HCT116 (cell line): ENCODE measurements at regions not wholly inside any gene's neighbourhood (a gene's known extent, or its start where the extent isn't known, plus 50 kb on each side); places are given as distances from the start of the nearest gene placed in this dataset.

Source experiments
- ATAC-seq: fragments of 200-7000 bp; cut with Tn5 transposase; 2 replicates; pipeline ENCODE4 v1.9.1; 2020; ENCODE audit warnings: mild to moderate bottlenecking, moderate library complexity
- BruUV-seq: library from RNA; stranded (reverse); fragments of 400-500 nt; replicated peaks from 2 replicates; lab custom pipeline; 2021; lab: Mats Ljungman, UMichigan
- CTCF ChIA-PET: fragments of 300-600 bp; sonication (Branson Sonifier 250); formaldehyde crosslinking; loops from one replicate; lab custom pipeline; 2021; ENCODE audit warnings: antibody characterized with exemption; lab: Charles Lee
- POLR2A ChIA-PET: fragments of 300-600, 350-600 bp; sonication (Branson Sonifier 250); formaldehyde crosslinking; loops from one replicate; lab custom pipeline; 2021; ENCODE audit warnings: antibody characterized with exemption; lab: Charles Lee
- RAD21 ChIA-PET, 2 experiments: fragments of 300-600 bp; sonication (Branson Sonifier 250); formaldehyde crosslinking; loops; one replicate each; lab custom pipeline; 2023; ENCODE audit warnings: low total read pairs in 2 of 2; ENCODE audit not compliant: uncharacterized antibody in 2 of 2, unreplicated experiment in 2 of 2, low non-redundant PET in 1 of 2; lab: Charles Lee
- DNase-seq: peaks from one replicate; pipeline ENCODE4 v3.0.0-alpha.2; 2010; ENCODE audit warnings: low read depth, low spot score
- H2AFZ ChIP-seq: fragments of 200-600 bp; shearing (Covaris generic), sonication (generic); 2 replicates; pipeline ENCODE4 v1.6.1; 2017; ENCODE audit warnings: low read depth, mixed run types, mixed read lengths, antibody characterized with exemption, low read length; ENCODE audit not compliant: poor library complexity, severe bottlenecking
- H3K27ac ChIP-seq: 2 replicates; pipeline ENCODE4 v1.5.1; 2012; ENCODE audit warnings: low read depth, low read length
- H3K27me3 ChIP-seq: fragments of 200-600 bp; sonication (generic); 2 replicates; pipeline ENCODE4 v1.6.1; 2016; ENCODE audit warnings: mixed run types, low read length, mixed read lengths; ENCODE audit not compliant: insufficient read depth
- H3K36me3 ChIP-seq, 2 experiments: fragments of 200-500 bp in 1 of 2; fragments of 200-600 bp in 1 of 2; sonication (Bioruptor generic) in 1 of 2; sonication (generic) in 1 of 2; 2 replicates each; pipeline versions ENCODE4 v1.5.1 to v1.6.1; 2014 to 2016; ENCODE audit warnings: low read length in 2 of 2, inconsistent platforms in 1 of 2, mixed read lengths in 1 of 2, mixed run types in 1 of 2; ENCODE audit not compliant: insufficient read depth in 2 of 2, control insufficient read depth in 1 of 2
- H3K4me1 ChIP-seq, 2 experiments: fragments of 200-600 bp in 1 of 2; sonication (generic) in 1 of 2; 2 replicates each; pipeline versions ENCODE4 v1.5.1 to v1.6.1; 2012 to 2017; ENCODE audit warnings: low read length in 2 of 2, inconsistent platforms in 1 of 2, mild to moderate bottlenecking in 1 of 2, mixed read lengths in 1 of 2, mixed run types in 1 of 2, moderate library complexity in 1 of 2; ENCODE audit not compliant: insufficient read depth in 2 of 2, control insufficient read depth in 1 of 2
- H3K4me2 ChIP-seq: fragments of 200-600 bp; sonication (generic); 2 replicates; pipeline ENCODE4 v1.6.1; 2017; ENCODE audit warnings: mixed run types, low read length, mixed read lengths
- H3K4me3 ChIP-seq, 2 experiments: fragments of 200-600 bp in 1 of 2; sonication (generic) in 1 of 2; replicated peaks in 1 of 2; 2 replicates each; pipeline ENCODE4 v1.5.1; 2011 to 2016; ENCODE audit warnings: low read length in 2 of 2, control low read depth in 1 of 2, low read depth in 1 of 2, mild to moderate bottlenecking in 1 of 2, mixed read lengths in 1 of 2, mixed run types in 1 of 2
- H3K79me2 ChIP-seq: fragments of 200-600 bp; sonication (generic); 2 replicates; pipeline ENCODE4 v1.6.1; 2017; ENCODE audit warnings: mild to moderate bottlenecking, mixed run types, low read length, moderate library complexity, mixed read lengths; ENCODE audit not compliant: insufficient read depth
- H3K9ac ChIP-seq: fragments of 200-600 bp; sonication (generic); 2 replicates; pipeline ENCODE4 v1.6.1; 2016; ENCODE audit warnings: low read length, mixed read lengths
- H3K9me2 ChIP-seq: fragments of 200-600 bp; sonication (generic), shearing (Covaris generic); 2 replicates; pipeline ENCODE4 v1.6.1; 2017; ENCODE audit warnings: mixed run types, mild to moderate bottlenecking, moderate library complexity; ENCODE audit not compliant: insufficient read depth
- H3K9me3 ChIP-seq, 2 experiments: fragments of 200-500 bp in 1 of 2; fragments of 200-600 bp in 1 of 2; sonication (Bioruptor generic) in 1 of 2; sonication (generic) in 1 of 2; 2 replicates each; pipeline ENCODE4 v1.6.1; 2014 to 2017; ENCODE audit warnings: low read length in 2 of 2, mixed read lengths in 2 of 2, inconsistent platforms in 1 of 2, low read depth in 1 of 2, mild to moderate bottlenecking in 1 of 2, mixed run types in 1 of 2, moderate library complexity in 1 of 2; ENCODE audit not compliant: control insufficient read depth in 1 of 2, insufficient read depth in 1 of 2
- H4K20me1 ChIP-seq: fragments of 200-600 bp; sonication (generic), shearing (Covaris generic); 2 replicates; pipeline ENCODE4 v1.6.1; 2017; ENCODE audit warnings: mixed run types, mild to moderate bottlenecking, moderate library complexity; ENCODE audit not compliant: insufficient read depth
- CBX3 ChIP-seq: IDR thresholded peaks from 2 replicates; pipeline ENCODE4 v1.6.1; 2012; ENCODE audit warnings: low read depth
- EGR1 ChIP-seq: IDR thresholded peaks from 2 replicates; pipeline ENCODE4 v1.6.1; 2012; ENCODE audit warnings: low read depth
- ELF1 ChIP-seq: IDR thresholded peaks from 2 replicates; pipeline ENCODE4 v1.6.1; 2012; ENCODE audit warnings: low read depth, borderline replicate concordance
- EZH2 ChIP-seq: fragments of 200-600 bp; sonication (generic); IDR thresholded peaks from 2 replicates; pipeline ENCODE4 v1.6.1; 2017; ENCODE audit warnings: antibody characterized with exemption, mixed run types
- EZH2phosphoT487 ChIP-seq: fragments of 200-600 bp; IDR thresholded peaks from 2 replicates; pipeline ENCODE4 v1.6.1; 2018; ENCODE audit warnings: antibody characterized with exemption, borderline replicate concordance
- JUND ChIP-seq: IDR thresholded peaks from 2 replicates; pipeline ENCODE4 v1.6.1; 2012
- MAX ChIP-seq: IDR thresholded peaks from 2 replicates; pipeline ENCODE4 v1.6.1; 2012
- POLR2A ChIP-seq: IDR thresholded peaks from 2 replicates; pipeline ENCODE4 v1.7.0; 2011; ENCODE audit warnings: borderline replicate concordance; ENCODE audit not compliant: insufficient read depth, insufficient read length; ENCODE audit errors: extremely low read depth
- REST ChIP-seq: IDR thresholded peaks from 2 replicates; pipeline ENCODE4 v1.6.1; 2012; ENCODE audit warnings: low read depth
- SIN3A ChIP-seq: IDR thresholded peaks from 2 replicates; pipeline ENCODE4 v1.6.1; 2012; ENCODE audit warnings: low read depth
- SP1 ChIP-seq: IDR thresholded peaks from 2 replicates; pipeline ENCODE4 v1.6.1; 2012; ENCODE audit warnings: low read depth
- SRF ChIP-seq: IDR thresholded peaks from 2 replicates; pipeline ENCODE4 v1.6.1; 2012; ENCODE audit warnings: low read depth
- TCF7L2 ChIP-seq: IDR thresholded peaks from 2 replicates; pipeline ENCODE4 v1.7.0; 2011; ENCODE audit warnings: borderline replicate concordance, inconsistent platforms; ENCODE audit not compliant: insufficient read depth, insufficient read length; ENCODE audit errors: extremely low read depth
- YY1 ChIP-seq: IDR thresholded peaks from 2 replicates; pipeline ENCODE4 v1.6.1; 2011; ENCODE audit warnings: low read length, low read depth, moderate library complexity, mild to moderate bottlenecking; ENCODE audit not compliant: insufficient replicate concordance; ENCODE audit errors: extremely low read depth
- ZFX ChIP-seq: fragments of 450-650 bp; IDR thresholded peaks from 2 replicates; pipeline ENCODE4 v1.6.1; 2017
- ZNF274 ChIP-seq: fragments of 200-500 bp; sonication (Bioruptor generic); IDR thresholded peaks from 2 replicates; pipeline ENCODE4 v1.6.1; 2014; ENCODE audit warnings: mild to moderate bottlenecking, low read depth, low read length, inconsistent platforms
- intact Hi-C: fragments of 100-400 bp; cut with micrococcal nuclease; formaldehyde crosslinking; loops from 2 replicates; pipeline ENCODE4 v1.10.0; 2022
- TF ChIP-seq, protein P1 (sequence below): IDR thresholded peaks from 2 replicates; pipeline ENCODE4 v1.6.1; 2012

DNA sequence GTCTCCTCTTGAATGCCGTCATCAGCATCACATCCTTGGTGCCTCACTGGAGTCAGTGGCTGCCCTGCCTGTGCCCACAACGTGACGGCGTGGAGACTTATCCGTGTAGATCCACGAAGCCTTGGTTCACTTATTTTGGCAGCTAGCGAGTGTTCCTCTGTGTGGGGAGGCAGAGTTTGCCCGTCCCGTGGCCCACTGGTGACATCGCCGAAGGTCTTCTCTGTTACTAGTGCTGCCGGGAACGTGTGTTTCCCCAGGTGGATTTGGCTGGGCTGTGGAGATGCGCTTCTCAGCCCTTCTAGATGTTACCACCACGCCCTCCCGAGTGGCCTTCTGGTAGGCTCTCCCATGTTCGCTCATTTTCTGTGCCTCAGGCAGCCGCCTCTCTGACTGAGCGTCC is 169.6 kb downstream of the SEC14L1 start:
- Histone ChIP-seq H3K4me1 (peaks cover 14 to 47% of the 10 kb centered on the region in 2 experiments), H2AFZ (no peak overlapping the region), H3K9me2 (no peaks in the 10 kb centered on the region), H3K79me2 (peaks cover 90% of the 10 kb centered on the region), H3K4me2 (no peak overlapping the region), H3K27ac (no peak overlapping the region), H3K9ac (no peak overlapping the region), H3K36me3 (peaks cover 14 to 38% of the 10 kb centered on the region in 2 experiments; a peak in 2 of 4 replicates), H3K27me3 (no peaks in the 10 kb centered on the region), H3K9me3 (no peaks in the 10 kb centered on the region), H4K20me1 (no peaks in the 10 kb centered on the region; the same call in 1 of the 2 replicates), H3K4me3 (no peak overlapping the region)
- RAD21 ChIA-PET: no interaction called here
- no peak for DNase-seq
- POLR2A ChIA-PET: no interaction called here
- BruUV-seq: no TSS peak
- intact Hi-C loops: no loop called here
- TF ChIP-seq EZH2 (no peak), YY1 (no peak), SRF (no peak), ELF1 (no peak), ZNF274 (no peak), SP1 (no peak), REST (no peak), CBX3 (no peak), JUND (no peak), TCF7L2 (no peak), ZFX (no peak; the same call in 1 of the 2 replicates), EZH2phosphoT487 (no peak), POLR2A (no peak), SIN3A (no peak), EGR1 (no peak), MAX (no peak)
- TF ChIP-seq, protein P1, sequence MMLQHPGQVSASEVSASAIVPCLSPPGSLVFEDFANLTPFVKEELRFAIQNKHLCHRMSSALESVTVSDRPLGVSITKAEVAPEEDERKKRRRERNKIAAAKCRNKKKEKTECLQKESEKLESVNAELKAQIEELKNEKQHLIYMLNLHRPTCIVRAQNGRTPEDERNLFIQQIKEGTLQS: no peak
- CTCF ChIA-PET: no interaction called here
- no peak for ATAC-seq
